ENCODE measurements at regions not wholly inside any gene's neighbourhood (a gene's known extent, or its start where the extent isn't known, plus 50 kb on each side); places are given as distances from the start of the nearest gene placed in this dataset.

- in situ Hi-C loops (cut with HindIII; ENCODE audit: low pct_unique_long_range_greater_than_20kb, low sequenced_read_pairs) = no loop called here
- no peak for DNase-seq (ENCODE audit: low read depth, low spot score)
These were observed 227.7 kb upstream of the STK17B start for GRCh38 chr2:196399096-196399495.

DNA sequence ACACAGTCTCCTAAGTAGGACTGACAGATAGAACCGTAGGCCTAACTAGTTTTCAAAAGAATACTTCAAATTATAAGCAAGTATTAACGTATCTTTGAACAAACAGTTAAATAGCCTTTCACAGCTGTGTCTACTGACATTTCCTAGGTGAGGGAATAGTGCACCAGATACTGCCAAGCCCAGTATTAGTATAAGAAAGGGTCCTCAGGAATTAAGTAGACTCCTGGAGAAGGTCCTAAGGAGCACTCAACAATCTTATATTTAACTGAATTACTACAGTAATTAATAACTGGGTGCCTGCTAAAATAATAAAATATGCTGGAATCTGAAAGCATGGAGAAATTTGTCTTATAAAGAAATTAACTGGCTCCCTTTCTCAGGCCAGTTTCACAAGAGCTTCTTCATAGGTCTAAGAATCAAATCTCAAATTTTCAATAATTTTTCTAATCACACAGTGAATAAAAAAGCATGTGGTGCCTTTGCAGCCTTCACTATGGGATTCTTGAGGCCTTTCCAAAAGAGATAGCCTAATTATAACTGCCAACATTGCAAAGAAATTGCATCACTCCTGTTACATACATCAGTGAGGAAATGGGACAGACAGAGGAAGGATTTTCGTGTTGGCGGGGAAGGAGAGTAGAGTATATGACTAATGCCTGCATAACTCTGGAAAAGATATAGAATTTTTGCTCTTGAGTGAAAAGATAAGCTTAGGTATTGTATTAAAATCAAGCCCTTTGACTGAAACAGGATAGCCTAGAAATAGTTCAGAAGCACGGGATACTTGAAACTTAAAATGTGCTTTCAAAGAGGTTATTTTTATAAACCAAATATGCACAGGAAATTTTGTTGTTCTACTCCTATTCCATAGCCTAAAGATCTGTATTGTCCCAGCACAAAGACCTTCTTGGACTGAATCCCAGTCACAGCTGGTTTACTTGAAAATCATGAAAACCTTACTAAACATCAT is 228.6 kb upstream of the STK17B start:
- in situ Hi-C loops (cut with HindIII; ENCODE audit: low pct_unique_long_range_greater_than_20kb, low sequenced_read_pairs) = no loop called here
- peak; percentile 4 for DNase-seq (ENCODE audit: low read depth, low spot score)

DNA sequence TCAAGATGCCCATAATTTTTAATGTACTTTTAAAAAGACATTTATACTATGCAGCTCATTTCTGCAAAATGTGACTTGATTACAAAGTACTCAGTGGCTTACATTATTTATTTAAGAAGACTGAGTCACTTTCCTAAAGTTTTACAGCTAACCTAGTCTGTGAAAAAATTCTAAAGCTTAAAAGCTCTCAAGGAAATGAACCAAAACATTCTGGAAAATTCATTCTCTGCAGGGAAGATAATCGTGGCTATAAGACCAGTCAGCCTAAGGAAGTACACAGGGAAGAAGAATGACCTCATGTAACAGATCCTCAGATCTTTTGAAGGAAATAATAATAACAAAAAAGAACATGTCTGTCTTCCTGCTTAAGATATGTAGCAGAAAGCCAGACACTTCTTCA is 232.1 kb upstream of the STK17B start:
- in situ Hi-C loops (cut with HindIII; ENCODE audit: low pct_unique_long_range_greater_than_20kb, low sequenced_read_pairs) = no loop called here
- no peak for DNase-seq (ENCODE audit: low read depth, low spot score)

DNA sequence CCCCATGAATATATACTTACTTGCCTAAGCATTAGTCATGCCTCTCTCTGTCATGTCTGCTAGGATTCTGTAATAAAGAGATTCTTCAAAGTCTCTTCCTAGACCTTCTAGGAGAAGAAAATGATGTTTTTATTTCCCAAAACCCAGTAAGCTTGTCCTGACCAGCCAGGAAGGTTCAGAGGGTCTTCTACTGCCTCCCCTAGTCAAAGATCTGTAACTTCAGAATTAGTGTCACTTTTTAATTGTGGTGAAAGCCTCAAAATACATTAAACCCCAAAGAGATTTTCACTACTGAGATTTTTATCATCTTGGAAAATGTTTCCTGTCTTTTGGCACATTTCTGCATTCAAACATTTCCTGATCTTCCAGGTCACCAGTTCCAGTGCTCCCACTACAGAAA is 232.9 kb upstream of the STK17B start:
- in situ Hi-C loops (cut with HindIII; ENCODE audit: low pct_unique_long_range_greater_than_20kb, low sequenced_read_pairs) = no loop called here
- DNase-seq (ENCODE audit: low read depth, low spot score) = no peak

GRCh38 chr2:196407675-196408264 is 231.7 kb upstream of the CCDC150 start:
- no peak for DNase-seq (ENCODE audit: low read depth, low spot score)
- in situ Hi-C loops (cut with HindIII; ENCODE audit: low pct_unique_long_range_greater_than_20kb, low sequenced_read_pairs) = no loop called here

GRCh38 chr2:196409376-196409775 is 230.1 kb upstream of the CCDC150 start:
- in situ Hi-C loops (cut with HindIII; ENCODE audit: low pct_unique_long_range_greater_than_20kb, low sequenced_read_pairs) = no loop called here
- no peak for DNase-seq (ENCODE audit: low read depth, low spot score)

GRCh38 chr2:196410008-196410407 is 229.5 kb upstream of the CCDC150 start:
- in situ Hi-C loops (cut with HindIII; ENCODE audit: low pct_unique_long_range_greater_than_20kb, low sequenced_read_pairs) = no loop called here
- no peak for DNase-seq (ENCODE audit: low read depth, low spot score)

DNA sequence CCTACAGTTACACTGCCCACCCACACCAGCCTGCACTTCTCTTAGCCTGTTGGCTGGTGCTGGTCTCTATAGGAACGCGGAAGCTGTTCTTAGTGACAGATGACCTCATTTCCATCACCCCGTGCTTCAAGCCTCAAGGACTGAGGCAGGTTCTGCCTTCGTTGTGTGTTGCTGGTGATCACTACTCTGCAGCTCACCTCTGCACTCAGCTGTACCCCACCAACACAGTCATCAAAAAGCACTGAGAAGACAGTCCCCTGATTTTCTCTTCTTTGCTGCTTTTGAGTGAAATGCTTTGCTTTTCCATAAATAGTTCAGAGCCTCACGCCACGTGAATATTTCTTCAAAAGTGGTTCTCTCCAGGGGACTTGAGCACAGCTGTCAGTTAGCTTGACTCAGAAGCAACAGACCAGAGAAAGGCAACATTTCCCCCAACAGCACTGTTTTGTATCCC is 225.7 kb upstream of the CCDC150 start:
- in situ Hi-C loops (cut with HindIII; ENCODE audit: low pct_unique_long_range_greater_than_20kb, low sequenced_read_pairs) = no loop called here
- DNase-seq (ENCODE audit: low read depth, low spot score) = no peak

DNA sequence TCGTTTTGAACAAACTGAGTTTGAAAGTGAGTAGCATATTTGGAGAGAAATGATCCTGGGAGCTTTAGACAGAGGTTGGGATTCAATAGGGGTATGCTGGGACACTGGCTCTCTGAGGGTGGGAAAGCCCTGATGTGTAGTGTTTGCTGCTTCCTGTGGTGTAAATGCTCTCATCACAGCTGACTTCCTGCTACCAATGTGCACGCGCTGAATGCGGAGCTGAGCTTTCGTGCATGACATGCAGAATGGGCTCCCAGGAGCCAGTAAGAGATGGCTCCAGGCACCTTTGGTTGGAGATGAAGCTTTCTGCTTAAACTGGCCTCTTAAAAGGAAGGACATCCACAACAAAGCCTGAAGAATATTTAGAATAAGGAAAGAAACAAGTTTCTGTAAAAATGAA is 224.1 kb upstream of the CCDC150 start:
- no peak for DNase-seq (ENCODE audit: low read depth, low spot score)
- in situ Hi-C loops (cut with HindIII; ENCODE audit: low pct_unique_long_range_greater_than_20kb, low sequenced_read_pairs) = no loop called here

GRCh38 chr2:196420143-196420542 is 219.4 kb upstream of the CCDC150 start:
- DNase-seq (ENCODE audit: low read depth, low spot score) = no peak
- in situ Hi-C loops (cut with HindIII; ENCODE audit: low pct_unique_long_range_greater_than_20kb, low sequenced_read_pairs) = no loop called here

GRCh38 chr2:196421880-196422279 is 217.6 kb upstream of the CCDC150 start:
- in situ Hi-C loops (cut with HindIII; ENCODE audit: low pct_unique_long_range_greater_than_20kb, low sequenced_read_pairs) = no loop called here

DNA sequence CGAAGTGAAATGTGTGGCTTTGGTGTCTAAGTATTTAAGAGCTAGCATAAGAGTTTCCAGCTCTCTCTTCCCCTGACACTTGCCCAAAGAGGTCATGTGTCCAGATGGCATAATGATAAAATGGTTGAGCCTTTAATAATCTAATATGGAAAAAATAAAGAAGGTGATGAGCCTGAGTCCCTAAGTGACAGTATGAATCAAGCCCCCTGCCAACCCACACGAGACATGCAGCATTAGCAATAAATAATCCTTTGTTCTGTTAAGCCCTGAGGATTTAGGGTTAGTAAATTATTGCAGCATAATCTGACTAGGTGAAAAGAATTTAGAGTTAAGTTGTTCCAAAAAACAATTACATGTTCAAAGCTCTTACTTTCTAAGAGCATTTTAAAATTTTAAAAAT is 217.2 kb upstream of the CCDC150 start:
- no peak for DNase-seq (ENCODE audit: low read depth, low spot score)
- in situ Hi-C loops (cut with HindIII; ENCODE audit: low pct_unique_long_range_greater_than_20kb, low sequenced_read_pairs) = no loop called here

More at GRCh38 chr2:196421880-196422279, 217.6 kb upstream of the CCDC150 start:
- DNase-seq (ENCODE audit: low read depth, low spot score) = no peak

DNA sequence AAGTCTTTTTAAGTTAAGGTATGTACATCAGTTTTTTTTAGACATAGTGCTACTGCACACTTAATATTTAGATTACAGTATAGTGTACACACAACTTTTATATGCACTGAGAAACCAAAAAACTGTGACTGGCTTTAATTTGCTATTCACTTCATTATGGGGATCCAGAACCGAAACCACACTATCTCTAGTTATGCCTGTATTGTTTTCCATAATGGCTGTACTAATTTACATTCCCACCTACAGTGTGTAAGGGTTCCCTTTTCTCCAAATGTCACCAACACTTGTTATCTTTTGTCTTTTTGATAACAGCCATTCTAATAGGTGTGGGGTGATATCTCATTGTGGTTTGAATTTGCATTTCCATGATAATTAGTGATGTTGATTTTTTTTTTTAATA is 213.4 kb upstream of the CCDC150 start:
- in situ Hi-C loops (cut with HindIII; ENCODE audit: low pct_unique_long_range_greater_than_20kb, low sequenced_read_pairs) = no loop called here
- no peak for DNase-seq (ENCODE audit: low read depth, low spot score)

- in situ Hi-C loops (cut with HindIII; ENCODE audit: low pct_unique_long_range_greater_than_20kb, low sequenced_read_pairs) = no loop called here
- no peak for DNase-seq (ENCODE audit: low read depth, low spot score)
These were observed 211.4 kb upstream of the CCDC150 start for GRCh38 chr2:196427986-196428634.

DNA sequence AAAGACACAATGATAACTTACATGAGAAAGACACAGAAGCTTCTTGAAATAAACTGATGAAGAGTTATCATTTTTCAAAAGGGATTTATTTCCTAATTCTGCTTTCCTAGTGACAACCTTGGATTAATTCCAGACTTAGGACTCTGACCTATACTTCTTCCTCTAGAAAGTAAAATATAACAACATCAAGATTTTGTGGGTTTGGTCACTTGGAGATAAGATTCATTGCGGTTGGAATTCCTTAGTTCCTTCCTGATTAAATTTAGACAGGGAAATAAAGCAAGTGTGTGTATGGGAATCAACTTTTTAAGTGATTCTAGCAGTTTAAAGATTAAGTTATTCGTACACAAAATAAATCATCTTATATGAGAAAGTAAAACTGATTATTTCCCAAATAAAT is 208.4 kb upstream of the CCDC150 start:
- no peak for DNase-seq (ENCODE audit: low read depth, low spot score)
- in situ Hi-C loops (cut with HindIII; ENCODE audit: low pct_unique_long_range_greater_than_20kb, low sequenced_read_pairs) = no loop called here

DNA sequence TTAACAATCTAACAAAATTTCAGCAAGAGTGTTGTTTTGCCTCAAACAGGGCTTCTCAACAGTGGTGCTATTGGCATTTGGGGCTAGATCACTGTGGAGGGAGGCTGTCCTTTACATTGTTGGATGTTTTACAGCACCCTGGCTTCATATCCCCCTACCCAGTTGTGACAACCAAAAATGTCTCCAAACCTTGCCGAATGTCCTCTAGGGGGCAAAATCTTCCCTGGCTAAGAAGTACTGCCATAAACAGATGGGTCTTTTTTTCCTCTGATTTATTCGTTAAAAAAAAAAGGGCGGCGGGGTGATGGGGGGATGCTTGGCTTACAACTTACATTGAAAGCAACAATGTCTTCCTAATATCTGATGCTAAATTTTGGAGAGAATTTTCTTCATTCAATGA is 207.6 kb upstream of the CCDC150 start:
- DNase-seq (ENCODE audit: low read depth, low spot score) = peak; percentile 59
- in situ Hi-C loops (cut with HindIII; ENCODE audit: low pct_unique_long_range_greater_than_20kb, low sequenced_read_pairs) = no loop called here

GRCh38 chr2:196433116-196433515 is 206.4 kb upstream of the CCDC150 start:
- in situ Hi-C loops (cut with HindIII; ENCODE audit: low pct_unique_long_range_greater_than_20kb, low sequenced_read_pairs) = no loop called here
- DNase-seq (ENCODE audit: low read depth, low spot score) = no peak

GRCh38 chr2:196434217-196434616 is 205.3 kb upstream of the CCDC150 start:
- no peak for DNase-seq (ENCODE audit: low read depth, low spot score)
- in situ Hi-C loops (cut with HindIII; ENCODE audit: low pct_unique_long_range_greater_than_20kb, low sequenced_read_pairs) = no loop called here

Data from SK-MEL-5 (cell line).